Smooth muscle cell (in vitro differentiated cells): ENCODE measurements at regions not wholly inside any gene's neighbourhood (a gene's known extent, or its start where the extent isn't known, plus 50 kb on each side); places are given as distances from the start of the nearest gene placed in this dataset.

Source experiments
- DNase-seq: peaks from one replicate; lab custom pipeline; 2025; ENCODE audit not compliant: unreplicated experiment; lab: John Stamatoyannopoulos, UW
- H2AFZ ChIP-seq: fragments of 200-600 bp; sonication (generic); 2 replicates; pipeline ENCODE4 v1.6.0; 2016; ENCODE audit warnings: antibody characterized with exemption, low read depth, mild to moderate bottlenecking
- H3F3A ChIP-seq: fragments of 200-600 bp; sonication (generic); 2 replicates; pipeline ENCODE4 v1.6.0; 2017; ENCODE audit warnings: antibody characterized with exemption, low read depth
- H3K27ac ChIP-seq: fragments of 200-600 bp; sonication (generic); 2 replicates; pipeline ENCODE4 v1.5.1; 2016; ENCODE audit warnings: low read depth, mild to moderate bottlenecking
- H3K27me3 ChIP-seq: fragments of 200-600 bp; sonication (generic); 2 replicates; pipeline ENCODE4 v1.6.1; 2016; ENCODE audit warnings: low read depth, mild to moderate bottlenecking
- H3K36me3 ChIP-seq: fragments of 200-600 bp; sonication (generic); 2 replicates; pipeline ENCODE4 v1.5.1; 2016; ENCODE audit warnings: low read depth
- H3K4me1 ChIP-seq: fragments of 200-600 bp; sonication (generic); 2 replicates; pipeline ENCODE4 v1.5.1; 2016; ENCODE audit warnings: low read depth
- H3K4me2 ChIP-seq: fragments of 200-600 bp; sonication (generic); 2 replicates; pipeline ENCODE4 v1.6.0; 2016; ENCODE audit warnings: mild to moderate bottlenecking
- H3K4me3 ChIP-seq: fragments of 200-600 bp; sonication (generic); 2 replicates; pipeline ENCODE4 v1.5.1; 2016; ENCODE audit warnings: mild to moderate bottlenecking
- H3K79me2 ChIP-seq: fragments of 200-600 bp; sonication (generic); 2 replicates; pipeline ENCODE4 v1.6.0; 2016; ENCODE audit warnings: low read depth, mild to moderate bottlenecking
- H3K9ac ChIP-seq: fragments of 200-600 bp; sonication (generic); 2 replicates; pipeline ENCODE4 v1.6.0; 2016; ENCODE audit warnings: low read depth
- H3K9me3 ChIP-seq: fragments of 200-600 bp; sonication (generic); replicated peaks from 2 replicates; pipeline ENCODE4 v1.5.1; 2016; ENCODE audit warnings: low read depth
- H4K20me1 ChIP-seq: fragments of 200-600 bp; sonication (generic); 2 replicates; pipeline ENCODE4 v1.6.0; 2016; ENCODE audit warnings: low read depth
- CTCF ChIP-seq: fragments of 200-600 bp; sonication (generic); IDR thresholded peaks from 2 replicates; pipeline ENCODE4 v1.5.1; 2017; ENCODE audit warnings: borderline replicate concordance, mild to moderate bottlenecking, antibody characterized with exemption; ENCODE audit not compliant: insufficient read depth, poor library complexity, severe bottlenecking
- WGBS: methylation state at CpG from one replicate; pipeline ENCODE4 v1.1.7; 2016; ENCODE audit warnings: low lambda C conversion rate; 5-methylcytosine and 5-hydroxymethylcytosine counted together

GRCh38 chr11:98835335-98835734 lies 185.4 kb upstream of the CNTN5 start:
- H3F3A ChIP-seq = no peaks in the 10 kb centered on the region
- no peaks in the 10 kb centered on the region for H3K4me1 ChIP-seq
- peak overlapping the region; percentile 9 for H3K27ac ChIP-seq
- peak overlapping the region; percentile 81 for H2AFZ ChIP-seq
- WGBS = 59% methylated on average over 2 of the region's 2 CpGs
- DNase-seq = no peak
- H3K79me2 ChIP-seq = no peaks in the 10 kb centered on the region
- H3K9ac ChIP-seq = no peak overlapping the region
- no peaks in the 10 kb centered on the region for H3K9me3 ChIP-seq
- H3K4me3 ChIP-seq = no peak overlapping the region
- H3K36me3 ChIP-seq = no peaks in the 10 kb centered on the region
- no peaks in the 10 kb centered on the region for H4K20me1 ChIP-seq
- H3K27me3 ChIP-seq = no peaks in the 10 kb centered on the region
- TF ChIP-seq CTCF = no peak
- peak overlapping the region; percentile 43 for H3K4me2 ChIP-seq

- Histone ChIP-seq H3K9me3 (no peaks in the 10 kb centered on the region), H3K4me1 (no peaks in the 10 kb centered on the region), H3K9ac (no peak overlapping the region), H3K4me2 (no peak overlapping the region), H3K27ac (no peak overlapping the region), H3K27me3 (no peaks in the 10 kb centered on the region), H2AFZ (peak overlapping the region; percentile 81), H3K36me3 (no peaks in the 10 kb centered on the region), H4K20me1 (no peaks in the 10 kb centered on the region), H3K79me2 (no peaks in the 10 kb centered on the region), H3K4me3 (no peak overlapping the region), H3F3A (no peaks in the 10 kb centered on the region)
- DNase-seq = no peak
- TF ChIP-seq CTCF = no peak
- 75% methylated on average over 1 of the region's 1 CpG for WGBS
Observed at GRCh38 chr11:98836156-98836555, 184.6 kb upstream of the CNTN5 start.

- Histone ChIP-seq H3K79me2 (no peaks in the 10 kb centered on the region), H3K4me2 (no peak overlapping the region), H3K4me3 (no peak overlapping the region), H3K9me3 (no peaks in the 10 kb centered on the region), H3K27me3 (no peaks in the 10 kb centered on the region), H3F3A (no peaks in the 10 kb centered on the region), H3K9ac (no peak overlapping the region), H2AFZ (no peak overlapping the region), H3K27ac (no peak overlapping the region), H3K4me1 (no peaks in the 10 kb centered on the region), H4K20me1 (no peaks in the 10 kb centered on the region), H3K36me3 (no peaks in the 10 kb centered on the region)
- DNase-seq = no peak
- TF ChIP-seq CTCF = no peak
Observed at GRCh38 chr11:98842187-98842586, 178.6 kb upstream of the CNTN5 start.

GRCh38 chr11:98862169-98862568 lies 158.6 kb upstream of the CNTN5 start:
- no peak overlapping the region for H2AFZ ChIP-seq
- no peaks in the 10 kb centered on the region for H3K9me3 ChIP-seq
- no peak for TF ChIP-seq CTCF
- no peaks in the 10 kb centered on the region for H3K79me2 ChIP-seq
- H3K9ac ChIP-seq = no peak overlapping the region
- H4K20me1 ChIP-seq = no peaks in the 10 kb centered on the region
- H3K4me1 ChIP-seq = no peaks in the 10 kb centered on the region
- no peak overlapping the region for H3K4me2 ChIP-seq
- WGBS = 87% methylated on average over 5 of the region's 5 CpGs
- H3K36me3 ChIP-seq = no peaks in the 10 kb centered on the region
- no peaks in the 10 kb centered on the region for H3F3A ChIP-seq
- no peak overlapping the region for H3K4me3 ChIP-seq
- no peaks in the 10 kb centered on the region for H3K27me3 ChIP-seq
- H3K27ac ChIP-seq = no peak overlapping the region
- DNase-seq = no peak
